Activated effector memory CD4-positive, alpha-beta T cell treated with anti-CD3 and anti-CD28 coated beads, Interleukin-2, amount 50 U/mL, for 16 hours (primary cell): ENCODE measurements at regions not wholly inside any gene's neighbourhood (a gene's known extent, or its start where the extent isn't known, plus 50 kb on each side); places are given as distances from the start of the nearest gene placed in this dataset.

Experiments used
- DNase-seq: peaks from one replicate; pipeline ENCODE4 v3.0.0-alpha.2; 2020

DNA sequence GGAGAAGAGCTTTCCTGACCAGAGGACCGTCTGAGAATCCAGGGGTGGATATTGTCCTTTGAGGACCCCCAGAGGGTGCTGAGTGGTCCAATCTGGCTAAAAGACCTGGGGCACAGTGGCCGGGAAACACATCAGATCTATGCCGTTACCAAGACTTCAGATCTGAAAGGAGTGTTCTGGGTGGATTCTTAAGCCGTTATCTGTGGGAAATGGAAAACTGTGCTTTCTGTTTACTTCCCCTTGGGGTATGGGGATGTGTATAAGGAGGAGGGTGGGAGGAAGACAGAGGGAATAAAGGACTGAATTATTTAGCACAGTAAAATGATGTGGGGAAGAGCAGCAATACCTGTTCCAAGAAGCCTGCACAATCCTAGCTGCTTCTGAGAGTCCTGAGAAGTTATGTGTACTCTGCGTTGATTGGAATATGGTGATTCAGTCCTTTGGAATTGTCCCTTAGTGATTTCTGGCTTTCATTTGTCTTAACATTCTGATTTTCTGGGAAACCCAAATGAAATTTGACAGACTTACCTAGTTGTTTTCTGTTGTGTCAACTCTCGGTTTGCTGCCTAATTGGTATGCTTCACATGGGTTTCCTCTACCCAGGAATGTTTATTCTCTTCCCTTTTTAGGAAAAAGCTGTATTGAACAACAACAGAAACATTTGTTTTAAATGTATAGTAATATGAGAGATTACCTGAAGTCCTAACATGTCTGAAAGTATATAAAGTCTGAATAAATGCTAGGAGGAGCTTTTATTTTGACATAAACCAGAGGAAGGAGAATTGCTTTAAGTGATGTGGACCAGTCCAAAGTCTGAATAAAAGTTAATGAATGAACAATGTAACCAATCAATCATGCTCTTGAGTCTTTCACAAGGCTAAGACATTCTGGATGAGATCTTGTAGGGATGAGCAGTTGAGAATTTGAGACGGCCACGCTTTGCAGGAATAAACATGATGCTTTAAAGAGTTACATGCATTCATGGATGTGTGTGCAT, 427.1 kb upstream of the C2CD4B start:
- DNase-seq = no peak

DNA sequence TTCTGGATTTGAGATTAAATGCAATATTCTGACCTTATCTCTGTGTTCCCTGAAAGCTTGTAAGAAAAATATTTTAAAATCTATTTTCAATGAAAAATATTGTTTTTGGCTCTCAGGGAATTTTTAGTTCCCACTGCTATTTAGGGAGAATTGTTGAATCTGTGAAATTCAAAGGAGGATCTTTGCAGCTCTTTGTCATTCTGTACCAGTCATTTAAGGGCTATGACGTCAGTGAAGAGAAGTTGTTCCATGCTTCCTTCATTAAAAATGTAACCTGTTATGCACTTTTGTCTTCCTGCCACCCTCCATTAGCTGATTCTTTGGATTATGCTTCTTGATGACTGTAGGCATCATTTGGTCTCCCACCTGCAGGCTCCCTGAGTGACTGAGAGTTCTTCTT, 427.8 kb upstream of the C2CD4B start:
- DNase-seq = no peak

- no peak for DNase-seq
These were observed 428.8 kb upstream of the C2CD4B start for GRCh38 chr15:62593681-62594399.

DNA sequence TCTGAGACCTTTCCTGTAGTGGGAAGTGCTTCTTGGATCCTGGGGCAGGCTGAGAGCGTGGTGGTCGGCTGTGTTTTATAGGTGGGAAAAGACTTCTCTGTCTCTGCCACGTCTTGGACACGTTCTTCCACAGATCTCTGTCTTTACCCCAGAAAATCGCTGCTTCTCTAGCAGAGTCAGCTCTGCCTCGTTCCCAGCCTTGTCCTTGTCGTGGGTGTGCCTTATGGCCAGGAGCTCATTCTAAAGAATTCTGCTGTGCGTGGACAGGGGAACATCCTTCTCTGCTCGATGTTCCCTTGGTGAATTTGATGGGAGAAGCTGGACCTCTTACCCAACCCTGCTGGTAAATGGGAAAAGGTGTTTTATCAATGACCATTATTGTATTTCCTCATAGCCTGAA, 433.1 kb upstream of the C2CD4B start:
- no peak for DNase-seq

GRCh38 chr15:62599791-62600777, 435.0 kb upstream of the C2CD4B start:
- no peak for DNase-seq

GRCh38 chr15:62601777-62602545, 436.9 kb upstream of the C2CD4B start:
- DNase-seq = no peak

- DNase-seq = no peak
These were observed 438.7 kb upstream of the C2CD4B start for GRCh38 chr15:62603742-62604141.

GRCh38 chr15:62605282-62605681, 437.3 kb upstream of the TPM1 start:
- DNase-seq = no peak

- DNase-seq = no peak
These were observed 436.0 kb upstream of the TPM1 start for GRCh38 chr15:62606376-62607113.

GRCh38 chr15:62607114-62607462, 435.5 kb upstream of the TPM1 start:
- DNase-seq = no peak

DNA sequence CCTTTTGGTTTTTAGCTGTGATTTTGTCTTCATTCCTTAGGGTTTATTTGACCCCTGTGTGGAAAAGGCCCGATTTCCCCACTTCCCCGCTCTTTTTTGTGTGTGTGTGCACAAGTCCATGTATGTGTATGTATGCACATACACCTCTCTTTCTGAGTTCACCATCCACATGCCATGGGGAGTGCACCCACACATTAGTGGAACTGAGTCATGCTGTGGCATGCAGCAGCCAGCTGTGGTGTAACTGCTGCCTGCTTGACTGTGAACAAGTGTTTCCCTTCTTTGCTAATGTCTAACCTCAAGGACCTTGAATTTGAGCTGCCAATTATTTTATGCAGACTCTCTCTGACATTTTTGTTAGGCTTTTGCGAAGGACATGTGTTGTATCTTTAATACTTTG, 434.9 kb upstream of the TPM1 start:
- no peak for DNase-seq

DNA sequence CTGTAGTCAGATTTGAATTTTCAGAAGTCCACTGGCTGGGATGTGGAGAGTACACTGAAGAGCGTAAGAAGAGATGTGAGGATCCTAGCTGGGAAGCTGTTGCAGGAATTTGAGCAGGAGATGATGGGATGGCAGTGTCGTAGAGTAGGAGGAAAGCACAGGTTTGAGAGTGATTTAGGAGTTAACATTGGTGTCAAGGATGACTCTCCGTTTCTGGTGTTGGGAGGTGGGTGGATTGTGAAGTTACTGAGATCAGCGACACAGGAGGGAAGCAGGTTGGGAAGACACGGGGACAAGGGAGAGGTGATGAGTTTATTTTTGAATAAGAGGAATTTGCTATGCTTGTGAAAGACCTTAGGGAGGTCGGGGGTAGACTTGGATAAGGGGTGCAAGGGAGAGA, 434.2 kb upstream of the TPM1 start:
- no peak for DNase-seq

- DNase-seq = no peak
These were observed 432.2 kb upstream of the TPM1 start for GRCh38 chr15:62610265-62610869.

GRCh38 chr15:62611002-62611401, 431.5 kb upstream of the TPM1 start:
- no peak for DNase-seq

- no peak for DNase-seq
These were observed 430.3 kb upstream of the TPM1 start for GRCh38 chr15:62612183-62612733.

DNA sequence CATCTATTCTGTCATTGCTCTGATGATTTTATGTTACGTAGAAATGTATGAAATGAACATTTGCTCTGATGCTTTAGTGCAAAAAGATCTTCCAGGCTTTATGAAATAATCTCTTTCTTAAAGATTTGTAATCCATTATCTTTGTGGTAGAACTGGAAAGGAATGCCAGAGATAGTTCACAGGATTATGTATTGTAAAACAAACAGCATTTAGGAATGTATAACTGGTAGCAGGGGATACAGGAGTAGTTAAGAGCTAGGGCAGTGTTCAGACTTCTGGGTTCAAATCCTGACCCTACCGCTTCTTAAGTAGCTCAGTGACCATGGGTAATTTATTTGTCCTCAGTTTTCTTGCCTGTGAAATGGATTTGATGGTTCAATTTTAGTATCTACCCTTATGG, 429.8 kb upstream of the TPM1 start:
- DNase-seq = no peak

GRCh38 chr15:62616746-62617145, 425.8 kb upstream of the TPM1 start:
- DNase-seq = no peak

DNA sequence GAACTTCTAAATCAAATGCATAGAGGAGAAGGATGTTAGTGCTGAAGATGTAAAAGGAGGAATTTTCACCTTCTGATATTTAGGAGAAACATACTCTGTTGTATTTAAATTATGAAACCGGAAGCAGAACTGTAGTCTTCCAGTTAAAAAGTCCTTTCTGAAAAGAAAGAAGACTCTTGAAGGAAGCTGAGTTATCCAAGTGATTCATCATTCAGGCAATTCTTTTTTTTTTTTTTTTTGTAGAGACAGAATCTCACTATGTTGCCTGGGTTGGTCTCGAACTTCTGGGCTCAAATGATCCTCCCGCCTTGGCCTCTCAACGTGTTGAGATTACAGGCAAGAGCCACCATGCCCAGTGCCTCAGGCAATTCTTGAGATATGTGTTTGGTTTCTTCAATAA, 424.8 kb upstream of the TPM1 start:
- no peak for DNase-seq

GRCh38 chr15:62618432-62618831, 424.1 kb upstream of the TPM1 start:
- no peak for DNase-seq

- DNase-seq = no peak
These were observed 423.6 kb upstream of the TPM1 start for GRCh38 chr15:62618846-62619504.
